HFF-Myc (cell line): ENCODE measurements at regions not wholly inside any gene's neighbourhood (a gene's known extent, or its start where the extent isn't known, plus 50 kb on each side); places are given as distances from the start of the nearest gene placed in this dataset.

Source experiments
- DNase-seq: peaks from one replicate; pipeline ENCODE4 v3.0.0-alpha.2; 2011; ENCODE audit warnings: low read depth; ENCODE audit errors: extremely low read depth
- H3K4me3 ChIP-seq: replicated peaks from 2 replicates; pipeline ENCODE4 v1.5.1; 2011; ENCODE audit warnings: low read depth, mild to moderate bottlenecking, control low read depth, low read length
- TF ChIP-seq, protein P1 (sequence below): IDR thresholded peaks from 2 replicates; pipeline ENCODE4 v1.5.1; 2012; ENCODE audit warnings: mild to moderate bottlenecking, low read depth, low read length, control low read depth; ENCODE audit errors: missing control alignments

- no peak overlapping the region for H3K4me3 ChIP-seq
- no peak for DNase-seq
- TF ChIP-seq, protein P1, sequence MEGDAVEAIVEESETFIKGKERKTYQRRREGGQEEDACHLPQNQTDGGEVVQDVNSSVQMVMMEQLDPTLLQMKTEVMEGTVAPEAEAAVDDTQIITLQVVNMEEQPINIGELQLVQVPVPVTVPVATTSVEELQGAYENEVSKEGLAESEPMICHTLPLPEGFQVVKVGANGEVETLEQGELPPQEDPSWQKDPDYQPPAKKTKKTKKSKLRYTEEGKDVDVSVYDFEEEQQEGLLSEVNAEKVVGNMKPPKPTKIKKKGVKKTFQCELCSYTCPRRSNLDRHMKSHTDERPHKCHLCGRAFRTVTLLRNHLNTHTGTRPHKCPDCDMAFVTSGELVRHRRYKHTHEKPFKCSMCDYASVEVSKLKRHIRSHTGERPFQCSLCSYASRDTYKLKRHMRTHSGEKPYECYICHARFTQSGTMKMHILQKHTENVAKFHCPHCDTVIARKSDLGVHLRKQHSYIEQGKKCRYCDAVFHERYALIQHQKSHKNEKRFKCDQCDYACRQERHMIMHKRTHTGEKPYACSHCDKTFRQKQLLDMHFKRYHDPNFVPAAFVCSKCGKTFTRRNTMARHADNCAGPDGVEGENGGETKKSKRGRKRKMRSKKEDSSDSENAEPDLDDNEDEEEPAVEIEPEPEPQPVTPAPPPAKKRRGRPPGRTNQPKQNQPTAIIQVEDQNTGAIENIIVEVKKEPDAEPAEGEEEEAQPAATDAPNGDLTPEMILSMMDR: no peak
These were observed 87.7 kb upstream of the HMGCLL1 start for GRCh38 chr6:55666606-55667225.

DNA sequence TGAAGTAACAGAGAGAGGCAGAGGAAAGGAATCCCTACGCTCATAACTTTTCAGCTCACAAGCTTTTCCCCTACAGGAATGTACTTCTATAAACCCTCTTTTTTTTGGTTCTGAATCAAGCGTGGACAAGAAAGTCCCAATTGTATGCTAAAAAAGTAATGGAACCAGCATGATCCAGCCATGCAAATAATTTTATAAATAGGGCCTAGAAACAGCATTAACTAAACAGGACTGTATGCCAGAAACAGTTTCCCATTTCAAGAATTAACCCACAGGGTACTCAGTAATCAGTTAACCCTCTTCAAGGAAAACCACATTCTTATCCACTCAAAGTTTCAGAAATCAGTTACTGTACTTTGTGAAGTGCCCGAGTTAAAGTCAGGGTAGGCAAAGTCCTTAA lies 87.0 kb upstream of the HMGCLL1 start:
- TF ChIP-seq, protein P1: no peak
- no peak for DNase-seq
- H3K4me3 ChIP-seq: no peak overlapping the region

DNA sequence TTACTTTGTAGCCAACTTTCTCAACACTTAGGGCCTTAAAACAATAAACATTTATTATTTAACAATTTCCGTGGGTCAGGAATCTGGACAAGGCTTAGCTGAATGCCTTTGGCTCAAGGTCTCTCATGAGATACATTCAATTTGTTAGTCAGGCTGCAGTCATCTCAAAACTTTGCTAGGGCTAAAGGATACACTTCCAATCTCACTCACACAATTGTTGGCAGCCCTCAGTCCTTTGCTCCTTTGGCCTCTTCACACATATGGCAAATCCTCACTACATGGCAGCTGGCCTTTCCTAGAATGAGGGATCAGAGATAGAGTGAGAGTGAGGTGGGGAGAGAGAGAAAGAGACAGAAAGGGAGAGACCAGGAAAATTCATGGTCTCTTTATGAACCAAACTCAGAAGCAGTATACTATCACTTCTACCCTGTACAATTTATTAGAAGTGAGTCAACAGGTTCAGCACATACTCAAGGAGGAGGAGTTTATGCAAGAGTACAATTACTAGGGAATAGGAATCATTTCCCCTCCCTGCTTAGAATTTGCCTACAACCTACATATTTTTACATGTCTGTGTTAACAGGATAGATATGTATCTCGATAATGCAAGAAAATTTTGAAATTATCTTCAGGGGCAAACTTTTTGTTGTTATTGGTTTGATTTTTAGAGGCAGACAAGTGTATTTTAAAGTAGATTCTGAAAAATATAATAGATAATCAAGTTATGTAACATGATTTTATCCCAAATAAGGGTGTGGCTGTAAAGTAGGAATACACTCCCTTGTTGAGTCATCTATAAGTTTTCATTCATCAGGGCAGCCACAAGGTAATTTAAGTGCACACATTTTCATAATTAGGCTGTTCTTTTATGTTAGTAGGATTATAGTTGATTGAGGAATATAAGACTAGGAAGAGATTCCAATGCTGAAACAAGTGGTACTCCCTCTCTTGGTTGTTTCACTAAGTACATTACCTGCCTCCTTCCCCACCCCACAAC lies 85.9 kb upstream of the HMGCLL1 start:
- TF ChIP-seq, protein P1: no peak
- H3K4me3 ChIP-seq: no peak overlapping the region
- DNase-seq: no peak

DNA sequence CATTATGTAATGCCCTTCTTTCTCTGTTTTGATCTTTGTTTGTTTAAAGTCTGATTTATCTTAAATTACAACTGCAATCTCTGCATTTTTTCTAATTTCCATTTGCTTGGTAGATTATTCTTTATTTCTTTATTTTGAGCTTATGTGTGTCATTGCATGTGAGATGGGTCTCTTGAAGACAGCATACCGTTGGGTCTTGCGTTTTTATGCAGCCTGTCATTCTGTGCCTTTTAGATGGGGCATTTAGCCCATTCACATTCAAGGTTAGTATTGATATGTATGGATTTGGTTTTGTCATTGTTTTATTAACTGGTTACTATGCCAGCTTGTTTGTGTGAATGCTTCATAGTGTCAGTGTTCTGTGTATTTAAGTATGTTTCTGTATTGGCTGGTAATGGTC lies 84.9 kb upstream of the HMGCLL1 start:
- no peak for DNase-seq
- TF ChIP-seq, protein P1: no peak
- H3K4me3 ChIP-seq: no peak overlapping the region

DNA sequence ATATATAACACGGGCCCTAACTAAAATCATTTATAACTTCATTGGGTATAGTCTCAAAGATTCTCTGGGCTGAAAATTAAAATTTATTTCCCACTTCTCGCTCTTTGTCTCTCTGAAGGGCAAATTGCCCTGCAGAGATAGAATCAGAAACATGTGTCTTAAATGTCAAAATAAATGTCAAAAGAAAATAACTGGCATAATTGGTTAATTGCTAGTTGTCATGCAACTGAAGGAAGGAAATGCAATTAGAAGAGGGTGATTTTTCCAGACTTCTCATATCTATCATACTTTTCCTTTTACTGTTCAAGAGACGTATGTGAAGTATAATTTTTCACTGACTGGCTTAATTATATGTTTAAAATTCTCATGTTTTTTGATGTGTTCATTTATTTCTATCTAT lies 80.3 kb upstream of the HMGCLL1 start:
- H3K4me3 ChIP-seq: no peak overlapping the region
- TF ChIP-seq, protein P1: no peak
- DNase-seq: no peak

GRCh38 chr6:55654445-55654844 lies 75.5 kb upstream of the HMGCLL1 start:
- no peak for DNase-seq
- TF ChIP-seq, protein P1: no peak
- H3K4me3 ChIP-seq: no peak overlapping the region
